ENCODE measurements at regions not wholly inside any gene's neighbourhood (a gene's known extent, or its start where the extent isn't known, plus 50 kb on each side); places are given as distances from the start of the nearest gene placed in this dataset.

GRCh38 chr5:6308683-6309082 lies 69.7 kb downstream of the MED10 start:
- H3K79me2 ChIP-seq (ENCODE audit: insufficient read depth, low read length), result no peaks in the 10 kb centered on the region
- no peak overlapping the region for H3K9ac ChIP-seq (ENCODE audit: low read length)
- no peak overlapping the region for H2AFZ ChIP-seq (ENCODE audit: low read length)
- H3K4me2 ChIP-seq (ENCODE audit: low read length), result no peak overlapping the region
- no peaks in the 10 kb centered on the region for H3K4me1 ChIP-seq (ENCODE audit: insufficient read depth, low read length, severe bottlenecking)
- H4K20me1 ChIP-seq (ENCODE audit: insufficient read depth, low read length), result no peaks in the 10 kb centered on the region
- H3K9me3 ChIP-seq (ENCODE audit: low read length), result no peaks in the 10 kb centered on the region
- no peaks in the 10 kb centered on the region for H3K36me3 ChIP-seq (ENCODE audit: insufficient read depth, low read length)
- H3K4me3 ChIP-seq (ENCODE audit: low read depth, low read length, poor library complexity, severe bottlenecking), result no peak overlapping the region
- no peak for TF ChIP-seq EZH2 (IDR thresholded peaks at IDR 0.05; ENCODE audit: borderline replicate concordance, low read length)
- TF ChIP-seq, protein P1, sequence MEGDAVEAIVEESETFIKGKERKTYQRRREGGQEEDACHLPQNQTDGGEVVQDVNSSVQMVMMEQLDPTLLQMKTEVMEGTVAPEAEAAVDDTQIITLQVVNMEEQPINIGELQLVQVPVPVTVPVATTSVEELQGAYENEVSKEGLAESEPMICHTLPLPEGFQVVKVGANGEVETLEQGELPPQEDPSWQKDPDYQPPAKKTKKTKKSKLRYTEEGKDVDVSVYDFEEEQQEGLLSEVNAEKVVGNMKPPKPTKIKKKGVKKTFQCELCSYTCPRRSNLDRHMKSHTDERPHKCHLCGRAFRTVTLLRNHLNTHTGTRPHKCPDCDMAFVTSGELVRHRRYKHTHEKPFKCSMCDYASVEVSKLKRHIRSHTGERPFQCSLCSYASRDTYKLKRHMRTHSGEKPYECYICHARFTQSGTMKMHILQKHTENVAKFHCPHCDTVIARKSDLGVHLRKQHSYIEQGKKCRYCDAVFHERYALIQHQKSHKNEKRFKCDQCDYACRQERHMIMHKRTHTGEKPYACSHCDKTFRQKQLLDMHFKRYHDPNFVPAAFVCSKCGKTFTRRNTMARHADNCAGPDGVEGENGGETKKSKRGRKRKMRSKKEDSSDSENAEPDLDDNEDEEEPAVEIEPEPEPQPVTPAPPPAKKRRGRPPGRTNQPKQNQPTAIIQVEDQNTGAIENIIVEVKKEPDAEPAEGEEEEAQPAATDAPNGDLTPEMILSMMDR (IDR thresholded peaks at IDR 0.05; ENCODE audit: low read length), result no peak
- H3K9me2 ChIP-seq (ENCODE audit: low read depth, low read length), result no peaks in the 10 kb centered on the region
- no peaks in the 10 kb centered on the region for H3K27me3 ChIP-seq (ENCODE audit: insufficient read depth, low read length)
- no peak overlapping the region for H3K27ac ChIP-seq (ENCODE audit: low read depth, low read length, poor library complexity, severe bottlenecking)
- H3F3A ChIP-seq (ENCODE audit: insufficient read depth, low read length), result no peaks in the 10 kb centered on the region

GRCh38 chr5:6307304-6307703 lies 71.0 kb downstream of the MED10 start:
- Histone ChIP-seq H3K4me3 (ENCODE audit: low read depth, low read length, poor library complexity, severe bottlenecking) (no peak overlapping the region), H3K4me1 (ENCODE audit: insufficient read depth, low read length, severe bottlenecking) (no peaks in the 10 kb centered on the region), H3K36me3 (ENCODE audit: insufficient read depth, low read length) (no peaks in the 10 kb centered on the region), H3K27me3 (ENCODE audit: insufficient read depth, low read length) (no peaks in the 10 kb centered on the region), H4K20me1 (ENCODE audit: insufficient read depth, low read length) (no peaks in the 10 kb centered on the region), H3K4me2 (ENCODE audit: low read length) (no peak overlapping the region), H3K9me3 (ENCODE audit: low read length) (no peaks in the 10 kb centered on the region), H2AFZ (ENCODE audit: low read length) (no peak overlapping the region), H3F3A (ENCODE audit: insufficient read depth, low read length) (no peaks in the 10 kb centered on the region), H3K79me2 (ENCODE audit: insufficient read depth, low read length) (no peaks in the 10 kb centered on the region), H3K9ac (ENCODE audit: low read length) (no peak overlapping the region), H3K9me2 (ENCODE audit: low read depth, low read length) (no peaks in the 10 kb centered on the region), H3K27ac (ENCODE audit: low read depth, low read length, poor library complexity, severe bottlenecking) (no peak overlapping the region)
- TF ChIP-seq EZH2 (IDR thresholded peaks at IDR 0.05; ENCODE audit: borderline replicate concordance, low read length), result no peak
- TF ChIP-seq, protein P1 (IDR thresholded peaks at IDR 0.05; ENCODE audit: low read length), result no peak

DNA sequence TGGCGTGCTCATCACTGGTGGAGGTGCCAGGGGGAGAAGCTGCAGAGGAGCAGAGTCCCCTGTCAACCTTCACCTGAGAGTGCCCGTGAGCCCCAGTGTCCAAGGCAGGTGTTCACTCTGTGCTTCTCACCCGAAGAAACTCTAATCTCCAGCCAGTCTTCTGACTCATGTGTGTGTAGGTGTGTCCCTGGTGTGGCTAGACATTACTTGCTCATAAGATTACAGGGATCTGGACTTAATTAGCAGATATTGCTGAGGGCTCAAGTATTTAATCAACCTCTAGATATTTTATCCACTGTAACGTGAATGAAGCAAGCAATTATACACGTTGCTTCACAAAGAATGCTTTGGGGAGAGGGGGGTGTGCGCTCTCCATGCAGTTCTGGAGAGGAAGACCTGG lies 72.5 kb downstream of the MED10 start:
- H3K27me3 ChIP-seq (ENCODE audit: insufficient read depth, low read length), result no peaks in the 10 kb centered on the region

More for the DNA sequence above, 72.5 kb downstream of the MED10 start:
- Histone ChIP-seq H3K4me2 (ENCODE audit: low read length) (no peak overlapping the region), H4K20me1 (ENCODE audit: insufficient read depth, low read length) (no peaks in the 10 kb centered on the region), H3K9me3 (ENCODE audit: low read length) (no peaks in the 10 kb centered on the region), H3K9ac (ENCODE audit: low read length) (no peak overlapping the region), H2AFZ (ENCODE audit: low read length) (no peak overlapping the region), H3K27ac (ENCODE audit: low read depth, low read length, poor library complexity, severe bottlenecking) (no peak overlapping the region), H3K36me3 (ENCODE audit: insufficient read depth, low read length) (no peaks in the 10 kb centered on the region), H3K4me3 (ENCODE audit: low read depth, low read length, poor library complexity, severe bottlenecking) (no peak overlapping the region), H3F3A (ENCODE audit: insufficient read depth, low read length) (no peaks in the 10 kb centered on the region), H3K79me2 (ENCODE audit: insufficient read depth, low read length) (no peaks in the 10 kb centered on the region), H3K4me1 (ENCODE audit: insufficient read depth, low read length, severe bottlenecking) (no peaks in the 10 kb centered on the region), H3K9me2 (ENCODE audit: low read depth, low read length) (no peaks in the 10 kb centered on the region)
- no peak for TF ChIP-seq EZH2 (IDR thresholded peaks at IDR 0.05; ENCODE audit: borderline replicate concordance, low read length)
- TF ChIP-seq, protein P1 (IDR thresholded peaks at IDR 0.05; ENCODE audit: low read length), result no peak
